ENCODE measurements at regions not wholly inside any gene's neighbourhood (a gene's known extent, or its start where the extent isn't known, plus 50 kb on each side); places are given as distances from the start of the nearest gene placed in this dataset.

DNA sequence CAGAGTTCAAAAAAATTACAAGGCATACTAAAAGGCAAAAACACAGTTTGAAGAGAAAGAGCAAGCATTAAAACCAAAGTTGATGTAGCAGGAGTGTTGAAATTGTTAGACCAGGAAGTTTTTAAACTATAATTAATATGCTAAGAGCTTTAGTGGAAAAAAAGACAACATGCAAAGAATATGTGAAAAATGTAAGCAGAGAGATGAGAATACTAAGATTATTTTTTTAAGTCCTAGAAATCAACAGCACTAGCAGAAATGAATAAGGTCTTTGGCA lies 192.6 kb downstream of the ERMARD start:
- no peaks in the 10 kb centered on the region for H3K23me2 ChIP-seq (ENCODE audit: low read depth, low read length)
- FAIRE-seq, result no peak
- no peak overlapping the region for H3K4me2 ChIP-seq (ENCODE audit: insufficient read depth in 1 of 2, low read depth in 2 of 2, low read length in 2 of 2)
- H2AFZ ChIP-seq (ENCODE audit: low read length), result no peak overlapping the region
- no peak overlapping the region for H4K91ac ChIP-seq (replicated peaks; ENCODE audit: insufficient read length, low read length)
- H2BK5ac ChIP-seq (ENCODE audit: low read depth, low read length), result no peak overlapping the region
- H3K4me1 ChIP-seq (replicated peaks in 1 of 4; ENCODE audit: control insufficient read depth in 3 of 4, insufficient read depth in 4 of 4, low read length in 3 of 4), result no peaks in the 10 kb centered on the region
- no peak overlapping the region for H3K4me3 ChIP-seq (ENCODE audit: extremely low read depth in 1 of 4, insufficient read depth in 2 of 4, low read depth in 3 of 4, low read length in 4 of 4)
- 0 out of 4 replicates have a peak, but pooled peaks cover 0 to 3% of the 10 kb centered on the region in 2 experiments for H3K9me3 ChIP-seq (ENCODE audit: insufficient read depth in 2 of 2, low read depth in 1 of 2, low read length in 1 of 2)
- H3K18ac ChIP-seq (ENCODE audit: extremely low read depth, low read length), result no peak overlapping the region
- CTCF ChIA-PET (ENCODE audit: partially characterized antibody), result interaction anchor here (0.7 to 1.2 kb wide), 2 partner anchors 64 to 106 kb away, joined by 3 read pairs; no protein-coding TSS in a partner anchor
- H2BK120ac ChIP-seq (replicated peaks; ENCODE audit: low read depth, low read length), result no peak overlapping the region
- POLR2A ChIA-PET (ENCODE audit: partially characterized antibody), result interaction anchor here (0.6 kb wide), 1 partner anchor 12 kb away, joined by 3 read pairs; no protein-coding TSS in a partner anchor
- no peak overlapping the region for H3K14ac ChIP-seq (ENCODE audit: insufficient read length)
- no peak overlapping the region for H2BK20ac ChIP-seq (ENCODE audit: low read length)
- no peak overlapping the region for H4K8ac ChIP-seq (ENCODE audit: extremely low read depth, insufficient read depth, low read length)
- H2BK15ac ChIP-seq (ENCODE audit: low read length), result no peak overlapping the region
- H3K27me3 ChIP-seq (replicated peaks in 1 of 4; ENCODE audit: control insufficient read depth in 3 of 4, extremely low read depth in 1 of 4, insufficient read depth in 3 of 4, low read length in 3 of 4), result peaks cover 0 to 5% (median 2%) of the 10 kb centered on the region in 4 experiments; a peak in 4 of 7 replicates
- H3K27ac ChIP-seq (ENCODE audit: low read depth, low read length), result no peak overlapping the region
- H3K56ac ChIP-seq (replicated peaks; ENCODE audit: insufficient read length, low read depth, low read length), result no peak overlapping the region
- peaks cover 0 to 2% of the 10 kb centered on the region in 2 experiments for H4K20me1 ChIP-seq (replicated peaks in 1 of 2; ENCODE audit: control insufficient read depth in 1 of 2, insufficient read depth in 2 of 2, low read length in 2 of 2)
- H2BK12ac ChIP-seq (ENCODE audit: low read depth, low read length), result no peak overlapping the region
- H3K36me3 ChIP-seq (ENCODE audit: control insufficient read depth in 2 of 4, insufficient read depth in 4 of 4, low read length in 3 of 4), result no peaks in the 10 kb centered on the region
- H3K79me2 ChIP-seq (ENCODE audit: control insufficient read depth in 1 of 2, insufficient read depth in 2 of 2, low read length in 2 of 2), result no peaks in the 10 kb centered on the region
- no peak overlapping the region for H3K4ac ChIP-seq (replicated peaks; ENCODE audit: insufficient read length, low read depth, low read length)
- no peak overlapping the region for H3K9ac ChIP-seq (replicated peaks in 1 of 4; ENCODE audit: extremely low read depth in 1 of 4, low read depth in 3 of 4, low read length in 3 of 4)
- H2AK5ac ChIP-seq (ENCODE audit: low read depth, low read length), result no peak overlapping the region
- DNase-seq (ENCODE audit: low read depth in 1 of 2, low spot score in 2 of 2), result no peak
- H3K23ac ChIP-seq (ENCODE audit: insufficient read length), result no peak overlapping the region
- H3K79me1 ChIP-seq (ENCODE audit: low read depth, low read length), result no peaks in the 10 kb centered on the region
- H4K5ac ChIP-seq (ENCODE audit: insufficient read length, low read depth, low read length), result no peak overlapping the region
- TF ChIP-seq YY1 (IDR thresholded peaks at IDR 0.05; ENCODE audit: low read depth, low read length) (no peak), KDM5A (IDR thresholded peaks at IDR 0.05; ENCODE audit: low read length) (no peak), JUN (IDR thresholded peaks at IDR 0.05; ENCODE audit: low read depth, low read length) (no peak), BCL11A (IDR thresholded peaks at IDR 0.05; ENCODE audit: low read depth in 2 of 2, low read length in 2 of 2) (no peak), SIX5 (IDR thresholded peaks at IDR 0.05; ENCODE audit: low read depth, low read length) (no peak), POLR2A (IDR thresholded peaks at IDR 0.05; ENCODE audit: control extremely low read depth in 1 of 2, low read depth in 2 of 2, low read length in 2 of 2) (no peak), TEAD4 (IDR thresholded peaks at IDR 0.05; ENCODE audit: low read depth, low read length) (no peak), ASH2L (IDR thresholded peaks at IDR 0.05; ENCODE audit: low read length) (no peak), TAF7 (optimal IDR thresholded peaks at IDR 0.05; ENCODE audit: borderline replicate concordance, low read depth, low read length) (no peak), EGR1 (IDR thresholded peaks at IDR 0.05; ENCODE audit: borderline replicate concordance, low read depth, low read length) (no peak)

Measured in H1 (cell line).